ENCODE measurements at regions not wholly inside any gene's neighbourhood (a gene's known extent, or its start where the extent isn't known, plus 50 kb on each side); places are given as distances from the start of the nearest gene placed in this dataset.

DNA sequence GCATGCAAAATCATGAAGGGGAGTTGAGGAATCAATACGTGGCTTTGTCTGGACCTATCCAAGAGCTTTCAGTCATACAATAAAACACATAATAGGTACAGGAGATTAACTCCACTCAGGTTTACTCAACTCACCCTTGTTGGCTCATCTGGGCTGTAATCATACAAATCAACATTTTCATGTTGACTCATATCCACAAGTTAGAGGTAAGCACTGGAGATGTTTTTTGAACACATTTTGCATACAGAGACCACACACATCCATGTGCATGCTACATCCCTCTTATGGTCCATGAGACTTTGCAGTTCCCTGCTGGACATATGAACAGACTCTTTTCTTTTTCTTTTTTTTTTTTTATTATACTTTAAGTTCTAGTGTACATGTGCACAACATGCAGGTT, 336.9 kb upstream of the PIK3C3 start:
- DNase-seq: no peak

GRCh38 chr18:41617647-41618046, 337.4 kb upstream of the PIK3C3 start:
- DNase-seq: no peak

- no peak for DNase-seq
Measured at GRCh38 chr18:41613003-41613609, 341.9 kb upstream of the PIK3C3 start.

- no peak for DNase-seq
Measured at GRCh38 chr18:41604964-41605363, 350.1 kb upstream of the PIK3C3 start.

GRCh38 chr18:41602034-41602433, 353.0 kb upstream of the PIK3C3 start:
- no peak for DNase-seq

DNA sequence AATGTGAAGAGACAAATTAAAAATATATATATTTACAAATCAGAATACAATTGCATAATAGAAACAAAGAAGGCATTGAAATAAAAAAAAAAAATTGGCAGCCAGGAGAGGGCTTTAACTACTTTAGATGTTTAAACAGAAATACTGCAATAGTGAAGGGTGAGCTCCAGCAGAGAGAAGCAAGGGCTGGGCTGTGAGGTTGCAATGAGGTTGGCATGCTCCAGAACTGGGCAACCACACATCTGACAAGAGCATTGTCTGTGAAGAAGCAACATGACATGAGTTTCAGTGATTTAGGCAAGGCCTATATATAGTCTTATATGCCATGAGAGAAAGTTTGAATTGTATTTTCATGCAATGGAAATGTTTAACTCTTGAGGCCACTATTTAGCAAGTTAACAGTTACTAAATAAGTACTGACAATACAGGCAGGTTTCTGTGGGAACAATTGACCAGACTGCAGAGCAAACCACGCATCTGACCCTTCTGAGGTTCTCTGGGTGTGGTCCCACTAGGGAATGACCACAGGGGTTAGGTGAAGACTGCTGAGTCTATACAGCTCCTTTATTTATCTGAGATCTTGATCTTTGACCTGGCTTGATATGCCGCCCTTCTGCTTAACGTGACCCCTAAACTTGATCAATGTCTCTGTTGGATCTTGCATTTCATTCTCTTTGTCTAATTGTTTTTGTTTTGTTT, 354.2 kb upstream of the PIK3C3 start:
- DNase-seq: no peak

GRCh38 chr18:41599466-41599865, 355.6 kb upstream of the PIK3C3 start:
- DNase-seq: no peak

DNA sequence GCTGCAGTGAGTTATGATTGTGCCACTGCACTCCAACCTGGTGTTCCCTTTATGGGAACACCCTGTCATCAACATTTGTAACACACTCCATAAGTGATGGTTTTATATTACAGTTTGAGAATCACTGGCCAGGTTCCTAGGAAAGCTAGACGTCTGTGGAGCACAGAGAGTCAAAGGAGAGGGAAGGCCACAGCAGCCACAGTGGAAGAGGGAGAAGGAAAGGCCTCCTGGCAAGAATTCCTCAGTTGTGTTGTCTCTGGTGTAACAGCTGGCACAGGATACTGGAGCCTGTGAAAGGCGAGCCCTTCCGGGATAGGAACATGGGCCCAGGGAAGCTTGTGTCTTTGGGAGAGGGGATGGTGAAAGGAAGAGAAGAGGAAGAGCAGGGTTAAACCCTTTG, 360.5 kb upstream of the PIK3C3 start:
- DNase-seq: no peak

GRCh38 chr18:41593171-41593675, 361.8 kb upstream of the PIK3C3 start:
- no peak for DNase-seq

GRCh38 chr18:41587976-41588375, 367.1 kb upstream of the PIK3C3 start:
- no peak for DNase-seq

GRCh38 chr18:41585512-41585911, 369.5 kb upstream of the PIK3C3 start:
- DNase-seq: no peak

DNA sequence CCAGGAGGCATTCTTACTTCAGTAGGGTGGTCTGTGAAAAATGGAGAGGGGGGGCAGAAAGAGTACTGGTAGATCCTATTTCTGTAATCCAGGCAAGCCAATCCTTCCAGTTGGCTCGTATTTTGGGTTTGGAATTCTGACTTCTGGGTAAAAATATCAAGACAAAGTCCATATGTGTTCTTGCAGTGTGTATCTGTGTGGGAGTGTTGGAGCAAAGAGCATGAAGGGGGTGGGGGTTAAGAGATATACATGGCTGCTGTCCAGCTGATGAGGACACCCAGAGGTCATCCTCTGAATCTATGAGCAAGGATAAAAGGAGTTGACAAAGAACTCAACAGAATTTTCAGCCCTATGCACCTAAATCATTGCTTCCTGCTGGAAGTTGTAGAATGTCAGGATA, 375.8 kb upstream of the PIK3C3 start:
- DNase-seq: no peak

GRCh38 chr18:41577529-41577928, 377.5 kb upstream of the PIK3C3 start:
- no peak for DNase-seq

GRCh38 chr18:41576643-41577042, 378.4 kb upstream of the PIK3C3 start:
- no peak for DNase-seq

DNA sequence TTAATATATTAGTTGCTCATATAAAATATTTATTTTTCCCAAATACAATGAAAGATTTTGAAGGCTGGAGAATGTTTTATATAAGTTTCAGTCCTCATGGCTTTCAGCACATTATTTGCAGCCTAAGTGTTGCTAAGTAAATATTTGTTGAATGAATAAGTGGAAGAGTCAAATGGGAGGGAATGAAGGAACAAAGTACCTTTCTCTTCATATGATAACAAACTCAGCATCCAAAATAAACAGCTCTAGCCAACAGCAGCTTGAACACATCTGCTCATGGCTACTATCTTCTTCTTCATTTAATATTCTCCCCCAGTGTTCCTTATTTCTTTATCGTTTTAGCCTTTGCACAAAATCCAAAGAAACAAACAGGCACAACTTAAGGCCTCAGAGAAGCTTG, 385.2 kb upstream of the PIK3C3 start:
- DNase-seq: no peak

- no peak for DNase-seq
Measured at GRCh38 chr18:41561961-41562360, 393.1 kb upstream of the PIK3C3 start.

DNA sequence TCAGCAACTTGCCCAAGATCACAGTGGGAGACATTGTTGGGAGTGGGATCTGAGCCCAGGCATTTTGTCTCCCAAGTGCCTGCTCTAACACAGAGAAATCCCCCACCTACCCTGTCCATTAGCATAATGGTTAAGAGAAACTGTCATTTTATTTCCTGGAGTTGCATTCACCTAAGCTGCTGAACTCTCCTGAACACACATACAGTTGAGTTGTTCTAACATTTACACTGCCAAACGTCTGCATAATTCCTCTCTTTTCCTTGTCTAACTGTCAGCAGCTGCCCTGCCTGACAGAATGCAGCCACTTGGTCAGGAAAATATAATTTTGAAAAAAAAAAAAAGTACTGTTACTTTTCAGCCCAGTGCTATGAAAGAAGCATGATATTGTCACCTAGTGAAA, 396.3 kb upstream of the PIK3C3 start:
- DNase-seq: no peak

GRCh38 chr18:41553716-41554115, 401.3 kb upstream of the PIK3C3 start:
- DNase-seq: no peak

- DNase-seq: no peak
Measured at GRCh38 chr18:41548521-41549260, 406.3 kb upstream of the PIK3C3 start.

DNA sequence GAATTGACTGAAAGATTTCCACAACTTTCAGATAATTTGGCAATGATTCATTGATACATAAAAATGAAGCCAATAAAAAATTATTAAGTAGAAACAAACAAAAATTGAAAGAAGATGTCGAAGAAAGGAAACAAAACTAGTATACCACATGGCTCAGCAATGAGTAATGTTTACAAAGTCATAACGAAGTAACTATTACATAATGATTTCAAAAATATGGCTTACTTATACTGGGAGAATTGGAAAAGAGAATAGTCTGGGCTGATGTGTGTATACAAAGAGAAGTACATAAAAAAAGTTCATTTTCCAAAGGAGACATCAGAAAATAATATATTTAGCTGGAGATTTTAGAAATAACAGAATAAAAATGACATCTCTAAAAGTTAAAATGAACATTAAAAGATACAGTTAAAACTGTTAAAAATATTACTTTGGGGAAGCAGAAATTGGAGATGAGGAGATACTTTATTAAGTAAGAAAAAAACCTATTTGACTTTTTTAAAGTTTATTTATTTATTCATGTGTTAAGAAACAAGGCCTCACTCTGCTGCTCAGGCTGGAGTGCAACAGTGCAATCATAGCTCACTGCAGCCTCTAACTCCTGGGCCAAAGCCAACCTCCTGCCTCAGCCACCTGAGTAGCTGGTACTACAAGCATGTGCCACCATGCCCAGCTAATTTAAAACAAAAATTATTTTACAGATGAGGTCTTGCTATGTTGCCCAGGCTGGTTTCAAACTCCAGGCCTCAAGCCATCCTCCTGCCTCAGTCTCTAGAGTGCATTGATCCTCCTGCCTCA, 409.7 kb upstream of the PIK3C3 start:
- no peak for DNase-seq

DNA sequence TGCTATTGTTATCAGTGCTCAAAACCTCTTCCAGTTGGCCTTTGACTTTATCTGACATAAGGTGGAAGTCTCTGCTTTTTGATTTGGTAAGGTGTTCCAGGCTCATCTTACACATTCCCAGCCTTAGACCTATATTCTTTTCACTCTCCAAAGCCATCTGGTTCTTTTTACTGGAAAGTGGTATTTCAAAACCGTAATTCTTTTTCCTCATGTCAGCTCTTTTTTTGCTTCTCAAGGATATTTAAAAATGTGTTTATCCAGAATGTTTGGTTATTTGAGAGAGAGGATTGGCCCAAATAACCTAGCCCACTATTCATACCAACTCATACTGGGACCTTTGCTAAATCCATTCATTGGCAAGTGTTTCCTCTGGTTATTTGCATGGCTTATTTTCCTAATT, 411.2 kb upstream of the PIK3C3 start:
- DNase-seq: no peak

- no peak for DNase-seq
Measured at GRCh38 chr18:41540237-41540871, 414.7 kb upstream of the PIK3C3 start.

DNA sequence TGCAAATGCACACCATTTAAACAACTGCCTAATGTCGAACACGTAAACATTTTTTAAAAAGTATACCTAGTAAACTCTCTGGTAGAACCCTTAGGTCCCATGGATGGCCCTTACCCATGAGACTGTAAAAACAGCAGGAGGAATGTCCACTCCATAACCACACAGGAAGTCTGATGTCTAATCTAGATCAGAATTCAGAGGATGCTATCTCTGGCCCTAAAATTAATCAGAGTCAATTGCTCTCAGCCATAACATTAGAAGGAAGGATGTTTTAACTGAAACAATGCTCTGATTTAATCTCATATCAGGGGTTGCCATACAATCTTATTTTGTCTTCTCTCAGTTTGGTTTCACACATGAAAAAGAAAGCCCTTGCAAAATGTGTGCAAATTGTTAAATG, 416.3 kb upstream of the PIK3C3 start:
- DNase-seq: no peak

Data from inflammatory macrophage treated with lipopolysaccharide for 1 hour (primary cell).